AG10803 (cell line): ENCODE measurements at regions not wholly inside any gene's neighbourhood (a gene's known extent, or its start where the extent isn't known, plus 50 kb on each side); places are given as distances from the start of the nearest gene placed in this dataset.

ENCODE experiments used
- DNase-seq: peaks from one replicate; pipeline ENCODE4 v3.0.0; 2010; ENCODE audit warnings: low read depth
- H3K4me3 ChIP-seq: 2 replicates; pipeline ENCODE4 v1.5.1; 2011; ENCODE audit warnings: mild to moderate bottlenecking, low read length, control low read depth
- TF ChIP-seq, protein P1 (sequence below): conservative IDR thresholded peaks from 2 replicates; pipeline ENCODE4 v1.5.1; 2011; ENCODE audit warnings: mild to moderate bottlenecking, low read length, control low read depth, inconsistent platforms

DNA sequence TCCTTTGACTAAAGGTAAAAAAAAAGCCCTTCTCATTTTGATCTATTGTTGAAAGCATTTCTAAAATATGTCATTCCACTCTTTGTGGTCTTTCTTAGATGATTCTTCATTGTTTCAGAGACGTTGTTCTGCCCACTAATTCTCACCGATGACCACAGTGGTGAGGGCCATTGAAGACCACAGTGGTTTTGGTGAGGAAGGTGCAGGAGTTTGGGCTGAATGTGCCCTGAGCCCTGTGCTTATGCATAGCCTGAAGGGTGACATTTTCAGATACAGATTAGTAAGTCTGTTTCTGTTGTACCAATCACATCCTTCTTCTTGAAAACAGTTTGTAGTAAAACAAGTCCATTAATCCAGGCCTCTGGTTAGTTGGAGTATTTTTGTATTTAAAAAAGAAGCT, 251.3 kb upstream of the ATP5MC3 start:
- TF ChIP-seq, protein P1, sequence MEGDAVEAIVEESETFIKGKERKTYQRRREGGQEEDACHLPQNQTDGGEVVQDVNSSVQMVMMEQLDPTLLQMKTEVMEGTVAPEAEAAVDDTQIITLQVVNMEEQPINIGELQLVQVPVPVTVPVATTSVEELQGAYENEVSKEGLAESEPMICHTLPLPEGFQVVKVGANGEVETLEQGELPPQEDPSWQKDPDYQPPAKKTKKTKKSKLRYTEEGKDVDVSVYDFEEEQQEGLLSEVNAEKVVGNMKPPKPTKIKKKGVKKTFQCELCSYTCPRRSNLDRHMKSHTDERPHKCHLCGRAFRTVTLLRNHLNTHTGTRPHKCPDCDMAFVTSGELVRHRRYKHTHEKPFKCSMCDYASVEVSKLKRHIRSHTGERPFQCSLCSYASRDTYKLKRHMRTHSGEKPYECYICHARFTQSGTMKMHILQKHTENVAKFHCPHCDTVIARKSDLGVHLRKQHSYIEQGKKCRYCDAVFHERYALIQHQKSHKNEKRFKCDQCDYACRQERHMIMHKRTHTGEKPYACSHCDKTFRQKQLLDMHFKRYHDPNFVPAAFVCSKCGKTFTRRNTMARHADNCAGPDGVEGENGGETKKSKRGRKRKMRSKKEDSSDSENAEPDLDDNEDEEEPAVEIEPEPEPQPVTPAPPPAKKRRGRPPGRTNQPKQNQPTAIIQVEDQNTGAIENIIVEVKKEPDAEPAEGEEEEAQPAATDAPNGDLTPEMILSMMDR = no peak
- H3K4me3 ChIP-seq = no peak overlapping the region
- no peak for DNase-seq

DNA sequence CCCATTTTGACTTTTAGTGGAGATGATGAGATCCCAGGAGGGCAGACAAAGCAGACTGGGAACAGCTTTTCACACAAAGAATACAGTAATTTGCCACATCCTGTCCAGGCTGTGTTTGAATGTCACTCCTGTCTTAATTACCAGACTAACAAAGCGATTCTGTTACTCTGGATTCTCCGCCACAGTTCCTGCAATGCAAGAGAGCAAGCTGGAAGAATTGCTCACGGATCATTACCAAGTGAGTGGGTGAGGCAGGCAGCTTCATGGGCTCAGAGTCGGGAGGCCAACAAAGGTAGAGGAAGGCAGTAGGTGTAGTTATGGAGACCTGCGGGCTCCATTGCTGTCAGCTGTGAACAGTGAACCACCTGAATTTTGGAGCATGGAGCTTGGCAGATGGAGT, 250.5 kb upstream of the ATP5MC3 start:
- H3K4me3 ChIP-seq = no peak overlapping the region
- DNase-seq = no peak
- TF ChIP-seq, protein P1 = no peak

DNA sequence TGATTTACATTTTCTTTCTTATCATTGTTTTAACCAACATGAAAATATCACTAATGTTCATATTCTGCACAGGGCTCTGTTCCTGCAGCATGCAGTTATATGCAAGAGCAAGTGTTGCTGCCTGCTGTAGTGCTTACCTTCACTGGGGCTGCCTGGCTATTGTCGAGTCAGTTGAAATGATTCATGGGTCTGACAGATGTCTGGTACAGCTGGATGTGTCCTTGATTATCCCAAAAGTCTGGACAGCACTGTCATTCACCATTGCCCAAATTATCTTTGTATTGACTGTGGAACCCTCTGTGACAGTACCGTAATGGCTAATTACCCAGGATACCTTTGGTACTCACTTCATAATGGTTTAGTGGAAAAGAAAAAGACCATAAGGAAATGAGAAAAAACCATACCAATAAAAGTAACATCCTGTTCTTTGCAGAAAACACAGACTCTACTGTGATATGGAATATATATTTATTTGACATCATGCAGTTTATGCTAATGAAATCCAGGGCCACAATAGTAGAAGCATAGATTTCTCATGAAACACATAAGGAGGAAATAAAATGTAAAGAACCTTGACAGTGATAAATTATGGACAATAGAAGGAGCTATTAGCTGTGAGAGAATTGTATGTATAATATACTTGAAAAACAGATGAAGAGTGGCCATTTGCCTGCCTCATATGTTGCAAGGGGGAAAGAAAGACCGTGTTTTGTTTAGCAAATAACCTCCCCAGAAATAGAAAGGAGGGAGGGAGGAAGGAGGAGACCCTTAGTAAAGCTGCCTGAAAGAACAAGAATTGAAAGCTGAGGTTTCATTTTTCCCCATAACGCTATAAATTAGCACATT, 249.8 kb upstream of the ATP5MC3 start:
- TF ChIP-seq, protein P1 = no peak
- H3K4me3 ChIP-seq = no peak overlapping the region
- no peak for DNase-seq

DNA sequence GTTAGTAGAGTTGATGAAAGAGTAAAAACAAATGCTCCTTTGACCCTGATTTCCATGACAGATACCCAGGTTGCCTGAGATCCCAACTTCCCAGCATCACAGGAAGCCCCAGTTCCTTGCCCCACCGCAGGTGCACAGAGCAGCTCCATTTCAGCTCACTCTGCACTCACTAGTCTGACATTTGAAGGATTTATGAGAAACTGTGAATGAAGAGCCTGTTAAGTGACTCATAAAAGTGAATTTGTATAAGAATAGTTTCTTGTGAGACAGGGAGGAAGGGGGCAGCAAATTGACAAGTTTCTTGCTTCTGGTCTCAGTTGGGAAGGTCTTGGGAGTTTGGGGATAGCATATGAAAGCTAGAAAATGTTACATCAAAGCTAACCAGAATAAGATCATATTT, 248.7 kb upstream of the ATP5MC3 start:
- no peak for DNase-seq
- H3K4me3 ChIP-seq = no peak overlapping the region
- TF ChIP-seq, protein P1 = no peak

- DNase-seq = no peak
- TF ChIP-seq, protein P1 = no peak
- H3K4me3 ChIP-seq = no peak overlapping the region
Measured at GRCh38 chr2:175418224-175418835, 236.8 kb upstream of the ATP5MC3 start.

DNA sequence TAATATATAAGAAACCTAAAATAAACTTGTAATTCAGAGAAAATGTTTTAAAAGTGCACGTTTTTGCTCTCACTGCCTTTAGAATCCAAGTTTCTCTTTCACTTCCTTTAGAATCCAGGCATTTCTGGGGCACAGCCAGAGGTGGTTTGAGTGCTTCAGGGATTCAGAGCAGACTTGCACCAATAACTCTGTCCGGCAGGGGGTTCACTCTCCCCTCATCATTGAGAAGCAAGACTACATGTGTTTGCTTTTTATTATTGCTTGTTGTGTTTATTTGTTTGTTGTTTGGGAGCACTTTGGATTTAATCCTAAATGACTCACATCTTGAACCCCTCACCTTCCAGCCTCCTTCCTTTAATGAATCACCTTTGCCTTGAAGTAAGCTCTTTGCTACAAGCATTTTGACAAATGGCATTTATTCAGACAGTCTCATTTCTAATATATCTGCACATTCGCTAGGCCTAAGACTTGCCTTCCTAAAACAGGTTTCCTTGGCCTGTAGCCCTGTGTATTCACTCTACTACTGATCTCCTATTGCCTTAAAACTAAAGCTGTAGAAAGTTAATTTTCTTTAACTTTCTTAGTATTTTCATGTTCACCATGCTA, 233.5 kb upstream of the ATP5MC3 start:
- TF ChIP-seq, protein P1 = peak; percentile 82
- DNase-seq = peak; percentile 70
- H3K4me3 ChIP-seq = no peak overlapping the region
